ENCODE measurements at regions not wholly inside any gene's neighbourhood (a gene's known extent, or its start where the extent isn't known, plus 50 kb on each side); places are given as distances from the start of the nearest gene placed in this dataset.

DNA sequence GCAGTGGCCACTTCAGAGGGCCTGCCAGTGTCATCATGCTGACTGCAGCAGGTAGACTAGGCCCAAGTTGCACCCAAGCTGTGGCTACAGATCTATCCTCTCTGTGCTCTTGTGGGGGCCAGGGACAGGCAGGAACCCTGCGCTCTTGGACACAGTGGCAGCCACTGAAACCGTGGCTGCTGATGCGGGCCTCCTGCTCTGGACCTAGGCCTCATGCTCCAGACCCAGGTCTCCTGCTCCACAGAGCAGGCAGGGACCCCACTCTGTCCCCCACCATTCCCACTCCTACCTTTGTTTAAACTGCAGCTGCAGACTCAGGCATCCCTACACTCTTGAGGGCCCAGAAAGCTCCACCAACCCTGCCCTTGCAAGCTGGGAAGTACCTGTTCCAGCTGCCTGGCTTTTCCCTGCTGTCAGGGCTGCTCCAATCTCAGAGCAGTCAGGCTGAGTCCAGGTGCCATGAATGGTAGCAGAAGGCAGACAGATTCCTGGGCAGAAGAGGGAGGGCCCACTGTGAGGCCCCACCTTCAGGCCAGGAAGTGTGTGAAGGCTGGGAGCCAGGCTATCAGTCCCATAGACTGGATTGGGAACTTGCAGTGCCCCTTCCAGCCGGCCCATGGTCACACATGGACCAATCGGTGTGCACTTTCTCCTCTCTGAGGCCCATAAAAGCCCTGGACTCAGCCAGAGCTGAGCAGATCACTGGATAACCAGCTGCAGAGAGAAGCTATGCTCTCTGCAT is 634.0 kb upstream of the SEMA3D start:
- DNase-seq (ENCODE audit: low spot score): no peak
- TF ChIP-seq, protein P1, sequence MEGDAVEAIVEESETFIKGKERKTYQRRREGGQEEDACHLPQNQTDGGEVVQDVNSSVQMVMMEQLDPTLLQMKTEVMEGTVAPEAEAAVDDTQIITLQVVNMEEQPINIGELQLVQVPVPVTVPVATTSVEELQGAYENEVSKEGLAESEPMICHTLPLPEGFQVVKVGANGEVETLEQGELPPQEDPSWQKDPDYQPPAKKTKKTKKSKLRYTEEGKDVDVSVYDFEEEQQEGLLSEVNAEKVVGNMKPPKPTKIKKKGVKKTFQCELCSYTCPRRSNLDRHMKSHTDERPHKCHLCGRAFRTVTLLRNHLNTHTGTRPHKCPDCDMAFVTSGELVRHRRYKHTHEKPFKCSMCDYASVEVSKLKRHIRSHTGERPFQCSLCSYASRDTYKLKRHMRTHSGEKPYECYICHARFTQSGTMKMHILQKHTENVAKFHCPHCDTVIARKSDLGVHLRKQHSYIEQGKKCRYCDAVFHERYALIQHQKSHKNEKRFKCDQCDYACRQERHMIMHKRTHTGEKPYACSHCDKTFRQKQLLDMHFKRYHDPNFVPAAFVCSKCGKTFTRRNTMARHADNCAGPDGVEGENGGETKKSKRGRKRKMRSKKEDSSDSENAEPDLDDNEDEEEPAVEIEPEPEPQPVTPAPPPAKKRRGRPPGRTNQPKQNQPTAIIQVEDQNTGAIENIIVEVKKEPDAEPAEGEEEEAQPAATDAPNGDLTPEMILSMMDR (IDR thresholded peaks at IDR 0.05; ENCODE audit: poor library complexity, severe bottlenecking): no peak
- Histone ChIP-seq H3K4me1 (ENCODE audit: insufficient read depth, poor library complexity, severe bottlenecking) (no peaks in the 10 kb centered on the region), H3K9me3 (ENCODE audit: severe bottlenecking) (no peaks in the 10 kb centered on the region), H3K27me3 (ENCODE audit: insufficient read depth, poor library complexity, severe bottlenecking) (no peaks in the 10 kb centered on the region), H3K36me3 (ENCODE audit: low read depth) (no peaks in the 10 kb centered on the region), H3K27ac (ENCODE audit: poor library complexity, severe bottlenecking) (no peak overlapping the region), H3K4me3 (ENCODE audit: severe bottlenecking) (no peak overlapping the region)
- ATAC-seq (ENCODE audit: low read depth): no peak

DNA sequence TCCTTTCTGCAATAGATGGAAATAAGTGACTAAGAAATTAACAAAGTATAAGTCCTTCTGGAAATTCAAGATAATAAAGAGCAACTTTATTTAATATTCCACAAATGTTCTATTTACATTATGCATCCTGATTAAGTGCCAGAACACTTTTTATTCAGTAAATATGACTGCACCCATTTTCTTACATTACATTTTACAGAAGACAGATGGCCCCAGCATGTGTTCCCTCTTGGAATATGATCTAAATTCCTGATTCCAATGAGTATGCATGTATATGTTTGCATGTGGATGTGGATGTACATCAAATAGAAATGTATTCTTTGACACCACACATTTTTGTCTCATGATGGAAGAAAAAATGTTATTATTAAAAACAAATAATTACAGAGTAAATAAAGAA is 628.7 kb upstream of the SEMA3D start:
- no peak for ATAC-seq (ENCODE audit: low read depth)
- TF ChIP-seq, protein P1 (IDR thresholded peaks at IDR 0.05; ENCODE audit: poor library complexity, severe bottlenecking): no peak
- Histone ChIP-seq H3K4me3 (ENCODE audit: severe bottlenecking) (no peak overlapping the region), H3K27me3 (ENCODE audit: insufficient read depth, poor library complexity, severe bottlenecking) (no peaks in the 10 kb centered on the region), H3K27ac (ENCODE audit: poor library complexity, severe bottlenecking) (no peak overlapping the region), H3K9me3 (ENCODE audit: severe bottlenecking) (no peaks in the 10 kb centered on the region), H3K4me1 (ENCODE audit: insufficient read depth, poor library complexity, severe bottlenecking) (no peaks in the 10 kb centered on the region), H3K36me3 (ENCODE audit: low read depth) (no peaks in the 10 kb centered on the region)
- DNase-seq (ENCODE audit: low spot score): no peak

GRCh38 chr7:85806321-85806720 is 619.5 kb upstream of the SEMA3D start:
- H3K27me3 ChIP-seq (ENCODE audit: insufficient read depth, poor library complexity, severe bottlenecking): no peaks in the 10 kb centered on the region
- no peak overlapping the region for H3K27ac ChIP-seq (ENCODE audit: poor library complexity, severe bottlenecking)
- no peaks in the 10 kb centered on the region for H3K9me3 ChIP-seq (ENCODE audit: severe bottlenecking)
- H3K4me3 ChIP-seq (ENCODE audit: severe bottlenecking): no peak overlapping the region
- DNase-seq (ENCODE audit: low spot score) (no peak), ATAC-seq (ENCODE audit: low read depth) (no peak)
- no peaks in the 10 kb centered on the region for H3K36me3 ChIP-seq (ENCODE audit: low read depth)
- no peaks in the 10 kb centered on the region for H3K4me1 ChIP-seq (ENCODE audit: insufficient read depth, poor library complexity, severe bottlenecking)
- TF ChIP-seq, protein P1 (IDR thresholded peaks at IDR 0.05; ENCODE audit: poor library complexity, severe bottlenecking): no peak

DNA sequence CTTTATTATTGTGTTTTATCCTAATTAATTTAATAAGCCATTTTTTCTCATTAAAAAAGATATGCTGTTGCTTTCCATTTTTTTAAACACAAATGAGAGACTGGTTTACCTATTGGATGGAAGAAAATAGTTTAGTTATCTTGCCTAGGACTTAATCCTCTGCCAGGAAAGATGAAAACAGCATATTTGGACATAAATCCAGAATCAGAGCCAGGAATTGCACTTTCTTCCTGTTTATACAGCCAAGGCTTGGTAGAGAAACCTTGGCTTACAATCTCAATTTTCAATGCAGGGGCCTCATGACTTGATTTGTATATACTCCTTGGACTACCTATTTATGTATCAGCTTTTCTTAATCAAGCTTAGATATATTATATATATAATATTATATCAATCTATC is 618.8 kb upstream of the SEMA3D start:
- ATAC-seq (ENCODE audit: low read depth) (no peak), DNase-seq (ENCODE audit: low spot score) (no peak)
- H3K27me3 ChIP-seq (ENCODE audit: insufficient read depth, poor library complexity, severe bottlenecking): no peaks in the 10 kb centered on the region
- TF ChIP-seq, protein P1 (IDR thresholded peaks at IDR 0.05; ENCODE audit: poor library complexity, severe bottlenecking): no peak
- H3K4me1 ChIP-seq (ENCODE audit: insufficient read depth, poor library complexity, severe bottlenecking): no peaks in the 10 kb centered on the region
- H3K36me3 ChIP-seq (ENCODE audit: low read depth): no peaks in the 10 kb centered on the region
- no peak overlapping the region for H3K4me3 ChIP-seq (ENCODE audit: severe bottlenecking)
- H3K27ac ChIP-seq (ENCODE audit: poor library complexity, severe bottlenecking): no peak overlapping the region
- H3K9me3 ChIP-seq (ENCODE audit: severe bottlenecking): no peaks in the 10 kb centered on the region

GRCh38 chr7:85805249-85805648 is 618.4 kb upstream of the SEMA3D start:
- no peak for DNase-seq (ENCODE audit: low spot score)
- no peak for ATAC-seq (ENCODE audit: low read depth)
- Histone ChIP-seq H3K27ac (ENCODE audit: poor library complexity, severe bottlenecking) (no peak overlapping the region), H3K9me3 (ENCODE audit: severe bottlenecking) (no peaks in the 10 kb centered on the region), H3K27me3 (ENCODE audit: insufficient read depth, poor library complexity, severe bottlenecking) (no peaks in the 10 kb centered on the region), H3K36me3 (ENCODE audit: low read depth) (no peaks in the 10 kb centered on the region), H3K4me1 (ENCODE audit: insufficient read depth, poor library complexity, severe bottlenecking) (no peaks in the 10 kb centered on the region), H3K4me3 (ENCODE audit: severe bottlenecking) (no peak overlapping the region)
- TF ChIP-seq, protein P1 (IDR thresholded peaks at IDR 0.05; ENCODE audit: poor library complexity, severe bottlenecking): no peak

Measured in RWPE2 (cell line).